Endodermal cell (in vitro differentiated cells): ENCODE measurements at regions not wholly inside any gene's neighbourhood (a gene's known extent, or its start where the extent isn't known, plus 50 kb on each side); places are given as distances from the start of the nearest gene placed in this dataset.

Experiments
- DNase-seq: peaks from one replicate; pipeline ENCODE4 v3.0.0-alpha.2; 2017
- H3K27ac ChIP-seq: 2 replicates; pipeline ENCODE4 v1.5.1; 2013; ENCODE audit warnings: mild to moderate bottlenecking, low read depth, low read length, moderate library complexity
- H3K27me3 ChIP-seq: 2 replicates; pipeline ENCODE4 v1.6.1; 2013; ENCODE audit warnings: mild to moderate bottlenecking, low read length, moderate library complexity; ENCODE audit not compliant: insufficient read depth, control insufficient read depth, poor library complexity, severe bottlenecking
- H3K36me3 ChIP-seq: 2 replicates; pipeline ENCODE4 v1.7.0; 2013; ENCODE audit warnings: mild to moderate bottlenecking, low read length, moderate library complexity; ENCODE audit not compliant: control insufficient read depth, insufficient read depth
- H3K4me1 ChIP-seq: one replicate; pipeline ENCODE4 v1.7.0; 2013; ENCODE audit warnings: low read length; ENCODE audit not compliant: control insufficient read depth, insufficient read depth
- H3K4me3 ChIP-seq: 2 replicates; pipeline ENCODE4 v1.5.1; 2013; ENCODE audit warnings: mild to moderate bottlenecking, low read length, moderate library complexity
- H3K9ac ChIP-seq: 2 replicates; pipeline ENCODE4 v1.6.1; 2013; ENCODE audit warnings: mild to moderate bottlenecking, low read length, moderate library complexity; ENCODE audit not compliant: poor library complexity, severe bottlenecking; ENCODE audit errors: extremely low read depth
- H3K9me3 ChIP-seq: 2 replicates; pipeline ENCODE4 v1.6.1; 2013; ENCODE audit warnings: mild to moderate bottlenecking, low read length, moderate library complexity; ENCODE audit not compliant: control insufficient read depth
- H3K27ac Mint-ChIP-seq: 2 replicates; pipeline ENCODE4 v1.8.0; 2020; ENCODE audit warnings: mixed read lengths
- H3K27me3 Mint-ChIP-seq: 2 replicates; pipeline ENCODE4 v1.8.0; 2021; ENCODE audit warnings: mild to moderate bottlenecking, mixed read lengths; ENCODE audit not compliant: insufficient read depth
- H3K36me3 Mint-ChIP-seq: 2 replicates; pipeline ENCODE4 v1.8.0; 2020; ENCODE audit warnings: low read depth, mixed read lengths
- H3K4me1 Mint-ChIP-seq: 2 replicates; pipeline ENCODE4 v1.8.0; 2020; ENCODE audit warnings: mixed read lengths
- H3K4me3 Mint-ChIP-seq: 2 replicates; pipeline ENCODE4 v1.8.0; 2020; ENCODE audit warnings: mild to moderate bottlenecking, moderate library complexity, mixed read lengths
- H3K9me3 Mint-ChIP-seq: 2 replicates; pipeline ENCODE4 v1.8.0; 2020; ENCODE audit warnings: mild to moderate bottlenecking, mixed read lengths
- WGBS, 2 experiments: methylation state at CpG; one replicate each; pipeline versions ENCODE4 v1.1.5 to v1.1.7; 2013; ENCODE audit warnings: missing lambda C conversion rate in 2 of 2, mixed read lengths in 1 of 2; ENCODE audit not compliant: insufficient coverage in 1 of 2, insufficient read length in 1 of 2; 5-methylcytosine and 5-hydroxymethylcytosine counted together
- TF ChIP-seq, protein P1 (sequence below): fragments of 200-600 bp; sonication (generic); conservative IDR thresholded peaks from 2 replicates; pipeline ENCODE4 v1.5.0; 2021; ENCODE audit warnings: antibody characterized with exemption, mild to moderate bottlenecking

DNA sequence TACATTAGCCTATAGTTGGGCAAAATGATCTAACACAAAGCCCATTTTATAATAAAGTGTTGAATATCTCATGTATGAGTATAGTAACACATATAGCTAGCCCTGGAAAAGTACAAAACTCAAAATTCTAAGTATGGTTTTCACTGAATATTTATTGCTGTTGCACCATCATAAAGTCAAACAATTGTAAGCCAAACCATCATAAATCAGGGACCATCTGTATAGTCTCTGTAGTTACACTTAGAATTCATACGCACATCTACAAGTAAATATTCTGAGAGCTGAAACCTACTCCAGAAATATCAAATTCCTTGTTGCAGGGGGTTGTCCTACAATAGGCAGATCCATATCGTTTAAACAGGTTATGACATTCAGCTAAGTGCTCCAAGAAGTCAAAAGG lies 817.3 kb downstream of the BCKDHB start:
- H3K27ac ChIP-seq, result no peak overlapping the region
- H3K27me3 ChIP-seq, result no peaks in the 10 kb centered on the region
- no peaks in the 10 kb centered on the region for H3K36me3 Mint-ChIP-seq
- H3K4me3 Mint-ChIP-seq, result no peak overlapping the region
- no peaks in the 10 kb centered on the region for H3K4me1 Mint-ChIP-seq
- H3K9me3 Mint-ChIP-seq, result peaks cover 8% of the 10 kb centered on the region
- no peaks in the 10 kb centered on the region for H3K9me3 ChIP-seq
- no peak for DNase-seq
- H3K36me3 ChIP-seq, result no peaks in the 10 kb centered on the region
- TF ChIP-seq, protein P1, sequence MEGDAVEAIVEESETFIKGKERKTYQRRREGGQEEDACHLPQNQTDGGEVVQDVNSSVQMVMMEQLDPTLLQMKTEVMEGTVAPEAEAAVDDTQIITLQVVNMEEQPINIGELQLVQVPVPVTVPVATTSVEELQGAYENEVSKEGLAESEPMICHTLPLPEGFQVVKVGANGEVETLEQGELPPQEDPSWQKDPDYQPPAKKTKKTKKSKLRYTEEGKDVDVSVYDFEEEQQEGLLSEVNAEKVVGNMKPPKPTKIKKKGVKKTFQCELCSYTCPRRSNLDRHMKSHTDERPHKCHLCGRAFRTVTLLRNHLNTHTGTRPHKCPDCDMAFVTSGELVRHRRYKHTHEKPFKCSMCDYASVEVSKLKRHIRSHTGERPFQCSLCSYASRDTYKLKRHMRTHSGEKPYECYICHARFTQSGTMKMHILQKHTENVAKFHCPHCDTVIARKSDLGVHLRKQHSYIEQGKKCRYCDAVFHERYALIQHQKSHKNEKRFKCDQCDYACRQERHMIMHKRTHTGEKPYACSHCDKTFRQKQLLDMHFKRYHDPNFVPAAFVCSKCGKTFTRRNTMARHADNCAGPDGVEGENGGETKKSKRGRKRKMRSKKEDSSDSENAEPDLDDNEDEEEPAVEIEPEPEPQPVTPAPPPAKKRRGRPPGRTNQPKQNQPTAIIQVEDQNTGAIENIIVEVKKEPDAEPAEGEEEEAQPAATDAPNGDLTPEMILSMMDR, result no peak
- H3K9ac ChIP-seq, result no peak overlapping the region
- no peak overlapping the region for H3K27ac Mint-ChIP-seq
- no peaks in the 10 kb centered on the region for H3K4me1 ChIP-seq
- 95 to 97% methylated on average over 2 of the region's 2 CpGs for WGBS, 2 experiments
- H3K4me3 ChIP-seq, result no peak overlapping the region
- no peaks in the 10 kb centered on the region for H3K27me3 Mint-ChIP-seq

DNA sequence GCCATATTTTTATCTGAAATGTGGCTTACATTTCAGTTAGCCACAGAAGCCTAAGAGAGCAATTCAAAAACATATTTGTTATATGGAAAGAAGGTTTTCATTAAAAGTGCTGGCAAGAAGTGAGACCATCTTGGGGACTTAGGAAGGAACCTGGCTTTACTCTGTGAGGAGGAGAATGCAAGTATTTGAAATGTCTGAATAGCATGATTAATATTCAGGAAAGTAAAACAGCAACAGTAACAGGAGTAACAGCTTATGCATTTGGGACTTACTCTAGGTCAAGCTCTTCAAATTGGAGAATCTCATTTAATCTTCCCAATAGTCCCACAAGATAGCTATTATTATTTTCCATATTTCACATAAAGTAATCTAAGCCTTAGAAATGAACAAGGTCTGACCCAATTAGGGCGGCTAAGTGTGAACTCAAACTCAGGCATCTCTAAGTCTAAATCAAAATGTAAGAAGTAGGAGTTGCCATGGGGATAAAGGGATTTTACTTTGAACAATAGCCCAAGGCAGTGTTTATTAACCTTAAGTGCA lies 816.5 kb downstream of the BCKDHB start:
- WGBS, 2 experiments, result 89% methylated on average over 1 of the region's 1 CpG; no CpG with 5 or more reads in 1 of the 2 experiments
- Mint-ChIP-seq H3K27ac (no peak overlapping the region), H3K9me3 (peaks cover 11% of the 10 kb centered on the region), H3K36me3 (no peaks in the 10 kb centered on the region), H3K4me3 (no peak overlapping the region), H3K27me3 (no peaks in the 10 kb centered on the region), H3K4me1 (no peaks in the 10 kb centered on the region)
- no peaks in the 10 kb centered on the region for H3K27me3 ChIP-seq
- no peak overlapping the region for H3K27ac ChIP-seq
- TF ChIP-seq, protein P1, result no peak
- H3K4me1 ChIP-seq, result no peaks in the 10 kb centered on the region
- no peaks in the 10 kb centered on the region for H3K36me3 ChIP-seq
- H3K9me3 ChIP-seq, result no peaks in the 10 kb centered on the region
- no peak for DNase-seq
- H3K4me3 ChIP-seq, result no peak overlapping the region
- H3K9ac ChIP-seq, result no peak overlapping the region

DNA sequence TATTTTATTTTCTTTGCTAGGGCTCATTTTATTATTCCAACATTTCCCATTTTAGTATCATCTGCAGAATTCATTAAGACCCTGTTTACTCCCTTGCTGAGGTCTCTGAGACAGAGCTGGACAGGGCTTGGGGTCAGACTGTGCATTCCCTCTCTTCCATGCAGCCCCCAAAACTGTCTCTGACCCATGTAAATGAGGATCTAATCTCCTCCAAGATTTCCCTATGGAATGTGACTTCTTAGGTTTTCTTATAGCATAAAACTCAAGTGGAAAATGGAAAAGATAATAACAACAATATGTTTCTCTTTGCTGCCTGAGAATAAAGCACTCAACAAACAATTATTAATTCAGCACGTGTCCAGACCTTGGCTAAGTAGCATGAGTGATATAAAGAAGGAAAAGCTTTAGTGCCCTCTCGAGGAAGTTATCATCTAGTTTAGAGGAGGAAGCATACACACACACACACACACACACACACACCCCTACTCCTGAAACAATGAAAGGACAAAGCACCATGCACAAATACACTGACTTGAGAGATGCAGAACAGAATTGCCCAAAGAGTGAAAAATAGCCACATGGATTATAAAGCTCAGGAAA lies 815.5 kb downstream of the BCKDHB start:
- Histone ChIP-seq H3K9me3 (no peaks in the 10 kb centered on the region), H3K27me3 (no peaks in the 10 kb centered on the region), H3K4me1 (no peaks in the 10 kb centered on the region), H3K4me3 (no peak overlapping the region), H3K9ac (no peak overlapping the region), H3K27ac (no peak overlapping the region), H3K36me3 (no peaks in the 10 kb centered on the region)
- Mint-ChIP-seq H3K4me1 (no peaks in the 10 kb centered on the region), H3K4me3 (no peak overlapping the region), H3K9me3 (peaks cover 6% of the 10 kb centered on the region), H3K27ac (peak overlapping the region; percentile 16), H3K27me3 (no peaks in the 10 kb centered on the region), H3K36me3 (no peaks in the 10 kb centered on the region)
- TF ChIP-seq, protein P1, result no peak
- no CpG with 5 or more reads among the region's 2 CpGs for WGBS, 2 experiments
- DNase-seq, result no peak
